ENCODE measurements at regions not wholly inside any gene's neighbourhood (a gene's known extent, or its start where the extent isn't known, plus 50 kb on each side); places are given as distances from the start of the nearest gene placed in this dataset.

GRCh38 chr2:114160263-114160981 is 270.5 kb downstream of the ACTR3 start:
- TF ChIP-seq RAD21 (IDR thresholded peaks at IDR 0.05; ENCODE audit: insufficient read depth, low read depth, low read length) (no peak), POLR2A (IDR thresholded peaks at IDR 0.05; ENCODE audit: low read depth, low read length) (no peak), SIX5 (IDR thresholded peaks at IDR 0.05; ENCODE audit: low read depth, low read length, severe bottlenecking) (no peak), ZBTB11 (CRISPR knock-in tag; IDR thresholded peaks at IDR 0.05) (no peak), BACH1 (IDR thresholded peaks at IDR 0.05; ENCODE audit: borderline replicate concordance) (no peak)
- TF ChIP-seq, protein P1, sequence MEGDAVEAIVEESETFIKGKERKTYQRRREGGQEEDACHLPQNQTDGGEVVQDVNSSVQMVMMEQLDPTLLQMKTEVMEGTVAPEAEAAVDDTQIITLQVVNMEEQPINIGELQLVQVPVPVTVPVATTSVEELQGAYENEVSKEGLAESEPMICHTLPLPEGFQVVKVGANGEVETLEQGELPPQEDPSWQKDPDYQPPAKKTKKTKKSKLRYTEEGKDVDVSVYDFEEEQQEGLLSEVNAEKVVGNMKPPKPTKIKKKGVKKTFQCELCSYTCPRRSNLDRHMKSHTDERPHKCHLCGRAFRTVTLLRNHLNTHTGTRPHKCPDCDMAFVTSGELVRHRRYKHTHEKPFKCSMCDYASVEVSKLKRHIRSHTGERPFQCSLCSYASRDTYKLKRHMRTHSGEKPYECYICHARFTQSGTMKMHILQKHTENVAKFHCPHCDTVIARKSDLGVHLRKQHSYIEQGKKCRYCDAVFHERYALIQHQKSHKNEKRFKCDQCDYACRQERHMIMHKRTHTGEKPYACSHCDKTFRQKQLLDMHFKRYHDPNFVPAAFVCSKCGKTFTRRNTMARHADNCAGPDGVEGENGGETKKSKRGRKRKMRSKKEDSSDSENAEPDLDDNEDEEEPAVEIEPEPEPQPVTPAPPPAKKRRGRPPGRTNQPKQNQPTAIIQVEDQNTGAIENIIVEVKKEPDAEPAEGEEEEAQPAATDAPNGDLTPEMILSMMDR (IDR thresholded peaks at IDR 0.05 in 2 of 3, conservative IDR thresholded peaks at IDR 0.05 in 1 of 3; ENCODE audit: control insufficient read depth in 2 of 3, extremely low read depth in 1 of 3, insufficient read depth in 1 of 3, low read depth in 3 of 3, low read length in 3 of 3) = no peak
